GM18502 (cell line): ENCODE measurements at regions not wholly inside any gene's neighbourhood (a gene's known extent, or its start where the extent isn't known, plus 50 kb on each side); places are given as distances from the start of the nearest gene placed in this dataset.

Source experiments
- ATAC-seq: cut with Tn5 transposase; IDR thresholded peaks from one replicate; pipeline ENCODE4 v1.9.1; 2021; ENCODE audit warnings: mild to moderate bottlenecking; ENCODE audit not compliant: unreplicated experiment, poor library complexity

DNA sequence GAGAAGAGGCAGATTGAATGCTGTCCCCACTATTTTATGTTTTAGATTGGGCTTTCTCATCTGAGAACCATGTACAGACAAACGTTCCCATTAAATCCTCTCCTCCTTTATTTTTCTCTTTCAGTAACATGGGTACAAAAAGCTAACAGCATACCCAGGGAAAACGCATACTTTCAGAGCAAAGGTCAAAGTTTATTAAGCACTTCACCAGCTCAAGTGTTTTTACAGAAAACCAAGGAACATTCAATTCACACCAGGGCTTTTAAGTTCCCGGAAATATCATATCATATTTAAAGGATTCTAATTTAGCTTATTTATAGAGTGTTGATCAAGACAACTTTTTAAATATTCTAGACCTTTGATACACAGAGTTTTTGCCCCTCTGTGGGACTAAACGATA lies 271.5 kb upstream of the C1orf87 start:
- no peak for ATAC-seq

- ATAC-seq: no peak
These were observed 270.2 kb upstream of the C1orf87 start for GRCh38 chr1:60343736-60344135.

DNA sequence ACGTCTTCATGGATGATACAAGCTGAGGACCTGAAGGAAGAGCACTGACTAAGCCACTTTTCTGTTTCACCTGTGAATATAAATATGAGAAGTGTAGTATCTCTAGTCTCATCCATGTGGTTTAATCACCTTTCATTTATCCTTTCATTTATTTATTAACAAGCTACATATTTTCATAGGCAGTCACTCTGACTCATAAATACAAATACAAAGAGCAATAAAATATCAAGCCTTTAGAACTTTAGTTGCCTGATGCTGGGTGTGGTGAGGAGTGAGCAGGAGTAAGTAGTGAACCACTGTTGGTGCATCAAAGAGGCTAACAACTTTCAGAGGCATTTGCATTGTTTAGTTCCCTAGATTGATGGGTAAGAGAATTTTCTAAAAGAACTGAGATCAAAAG lies 269.0 kb upstream of the C1orf87 start:
- ATAC-seq: no peak

- no peak for ATAC-seq
These were observed 267.7 kb upstream of the C1orf87 start for GRCh38 chr1:60341274-60341673.

- ATAC-seq: no peak
These were observed 258.1 kb upstream of the C1orf87 start for GRCh38 chr1:60331647-60332046.

DNA sequence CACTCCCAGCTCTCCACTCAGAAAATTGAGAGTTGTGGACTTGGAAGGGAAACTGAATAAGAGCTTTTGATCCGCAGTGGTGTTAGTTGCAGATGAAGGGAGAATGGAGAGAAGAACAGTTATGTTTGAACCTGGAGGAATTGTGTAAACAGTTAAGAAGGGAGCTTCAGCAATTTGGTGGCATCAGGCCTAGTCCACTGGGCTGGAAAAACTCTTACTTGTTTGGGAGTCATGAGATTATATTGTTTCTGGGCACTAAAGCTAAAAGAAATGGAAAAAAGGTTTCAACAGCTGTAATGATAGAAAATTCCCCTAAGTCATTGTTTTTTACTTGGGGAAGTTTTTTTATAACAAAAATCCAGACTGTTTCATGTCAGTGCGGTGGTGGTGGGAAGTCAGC lies 256.1 kb upstream of the C1orf87 start:
- no peak for ATAC-seq

- no peak for ATAC-seq
These were observed 238.3 kb upstream of the C1orf87 start for GRCh38 chr1:60311838-60312237.

- ATAC-seq: no peak
These were observed 226.0 kb upstream of the C1orf87 start for GRCh38 chr1:60299581-60299980.

- ATAC-seq: no peak
These were observed 224.7 kb upstream of the C1orf87 start for GRCh38 chr1:60298290-60298689.

DNA sequence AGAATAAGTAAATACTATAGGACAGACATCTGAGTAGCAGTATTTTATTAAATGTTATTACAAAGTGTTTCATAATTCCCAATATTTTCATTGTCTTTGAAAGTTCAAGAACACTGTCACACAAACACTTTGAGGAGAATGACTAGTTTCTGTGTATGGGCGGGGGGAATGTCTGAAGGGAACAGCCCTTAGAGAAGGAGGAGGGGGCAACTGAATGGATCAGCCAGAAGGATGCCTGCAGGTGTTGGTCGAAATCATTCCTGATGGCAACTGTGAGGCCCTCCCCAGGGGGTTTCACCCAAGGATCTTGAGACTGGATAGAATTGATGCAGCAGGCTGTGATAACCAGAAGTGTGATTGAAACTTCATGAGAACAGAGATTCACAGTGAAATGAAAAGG lies 223.2 kb upstream of the C1orf87 start:
- no peak for ATAC-seq

GRCh38 chr1:60292140-60292539 lies 218.6 kb upstream of the C1orf87 start:
- no peak for ATAC-seq

GRCh38 chr1:60290393-60290792 lies 216.8 kb upstream of the C1orf87 start:
- no peak for ATAC-seq

DNA sequence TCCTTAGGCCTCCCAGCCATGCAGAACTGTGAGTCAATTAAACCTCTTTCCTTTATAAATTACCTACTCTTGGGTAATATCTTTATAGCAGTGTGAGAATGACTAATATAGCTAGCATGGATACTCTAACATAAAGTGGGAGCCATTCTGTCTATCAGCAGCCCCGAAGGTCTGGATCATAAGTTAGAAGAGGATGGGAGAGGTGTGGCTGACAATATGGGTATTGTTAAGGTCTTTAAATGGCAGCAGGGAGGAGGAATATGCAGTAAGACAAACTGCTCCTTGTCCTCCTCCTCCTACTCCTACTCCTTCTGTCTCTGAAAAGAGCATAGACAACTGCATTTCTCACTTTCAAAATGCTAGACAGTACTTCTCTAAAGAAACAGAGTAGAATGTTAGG lies 214.0 kb upstream of the C1orf87 start:
- ATAC-seq: no peak

DNA sequence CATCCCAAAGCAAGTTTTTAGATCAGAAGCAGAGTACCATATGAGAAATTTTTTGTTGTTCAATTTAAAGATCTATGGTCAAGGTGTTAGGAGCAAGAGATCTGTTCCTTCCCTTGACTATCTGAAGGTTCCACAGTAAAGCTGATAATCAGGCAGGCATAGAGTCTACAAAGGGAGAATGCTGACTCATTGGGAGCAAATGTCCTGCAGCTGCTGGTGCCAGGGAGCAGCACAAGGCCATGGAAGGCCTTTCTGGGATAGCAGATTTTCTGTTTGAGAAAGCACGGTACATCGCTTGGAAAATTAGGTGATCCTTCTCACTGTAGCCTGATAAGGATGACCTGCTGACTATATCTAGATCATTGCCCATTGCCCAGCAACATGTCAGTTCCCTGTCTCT lies 210.1 kb upstream of the C1orf87 start:
- ATAC-seq: no peak

- peak; percentile 99 for ATAC-seq
These were observed 207.9 kb upstream of the C1orf87 start for GRCh38 chr1:60281360-60281932.

DNA sequence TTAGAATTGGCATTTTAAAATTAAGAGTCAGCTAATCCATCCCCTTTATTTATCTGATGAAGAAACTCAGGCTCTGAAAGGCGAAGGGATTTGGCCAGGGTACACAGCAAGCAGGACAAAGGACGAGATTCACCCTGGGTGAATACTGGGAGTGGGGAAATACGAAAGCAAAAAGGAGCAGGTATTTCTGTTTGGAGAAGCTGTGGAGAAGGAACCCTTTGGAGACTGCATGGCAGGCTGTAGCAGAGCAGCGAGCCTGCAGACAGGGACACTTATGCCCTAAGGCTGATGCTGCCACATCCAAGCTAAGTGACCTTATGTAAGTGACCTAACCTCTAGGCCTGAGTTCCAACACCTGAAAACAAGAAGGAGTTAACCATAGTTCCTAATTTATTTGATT lies 207.2 kb upstream of the C1orf87 start:
- ATAC-seq: peak; percentile 24

GRCh38 chr1:60280256-60280655 lies 206.7 kb upstream of the C1orf87 start:
- ATAC-seq: no peak

DNA sequence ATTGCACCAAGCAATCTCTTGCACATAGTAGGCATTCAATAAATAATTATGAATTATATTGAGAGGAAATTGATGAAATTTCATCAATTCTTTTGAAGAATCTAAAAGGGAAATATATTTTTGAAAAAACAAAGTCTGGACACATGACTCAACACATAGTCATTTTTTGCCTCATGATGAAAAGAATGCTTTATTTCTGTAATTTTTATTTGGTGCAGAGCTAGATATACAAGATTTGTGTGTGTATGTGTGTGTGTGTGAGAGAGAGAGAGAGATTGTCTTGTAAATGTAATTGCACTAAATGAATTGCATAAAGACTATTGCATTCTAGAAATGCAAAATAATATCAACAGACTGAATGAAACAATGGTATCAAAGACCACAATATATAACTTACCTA lies 206.2 kb upstream of the C1orf87 start:
- no peak for ATAC-seq

- no peak for ATAC-seq
These were observed 203.7 kb upstream of the C1orf87 start for GRCh38 chr1:60277269-60277668.

DNA sequence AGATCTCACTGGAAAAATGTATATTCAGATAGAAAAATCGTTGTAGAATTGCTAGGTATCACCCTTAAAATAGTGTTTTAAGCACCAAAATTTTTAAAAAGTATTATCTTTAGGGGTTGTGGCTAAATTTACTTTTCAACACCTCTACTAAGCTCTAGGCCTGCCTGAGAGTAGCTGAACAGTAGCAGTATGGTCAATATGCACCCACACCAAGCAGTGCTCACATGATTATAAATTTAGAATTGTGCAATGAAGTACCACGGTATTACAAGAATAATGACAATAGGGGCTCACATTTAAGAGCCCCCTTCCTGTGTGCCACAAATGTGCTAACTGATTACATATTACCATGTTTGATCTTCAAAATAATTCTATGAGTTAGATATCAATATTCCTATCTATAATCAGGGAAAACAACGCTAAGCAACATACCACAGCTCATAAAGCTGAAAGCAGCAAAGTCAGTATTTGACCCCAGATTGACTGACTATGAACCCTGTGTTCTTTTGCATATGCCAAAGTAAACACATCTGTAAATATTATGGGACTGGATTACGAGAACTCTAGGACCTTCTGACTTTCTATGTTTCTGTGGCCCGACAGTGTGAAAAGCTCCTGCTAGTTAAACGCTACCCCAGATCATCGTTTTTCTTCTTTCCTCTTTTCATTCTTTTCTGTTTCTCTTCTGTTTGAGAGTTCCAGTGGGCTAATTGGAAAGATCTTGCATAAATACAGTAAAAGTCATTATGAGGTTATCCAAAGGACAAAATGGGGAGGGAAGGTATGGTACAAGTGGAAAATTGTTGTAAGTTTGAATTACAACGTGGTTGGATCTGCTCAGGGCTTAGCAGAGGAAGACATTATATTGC lies 201.1 kb upstream of the C1orf87 start:
- no peak for ATAC-seq

DNA sequence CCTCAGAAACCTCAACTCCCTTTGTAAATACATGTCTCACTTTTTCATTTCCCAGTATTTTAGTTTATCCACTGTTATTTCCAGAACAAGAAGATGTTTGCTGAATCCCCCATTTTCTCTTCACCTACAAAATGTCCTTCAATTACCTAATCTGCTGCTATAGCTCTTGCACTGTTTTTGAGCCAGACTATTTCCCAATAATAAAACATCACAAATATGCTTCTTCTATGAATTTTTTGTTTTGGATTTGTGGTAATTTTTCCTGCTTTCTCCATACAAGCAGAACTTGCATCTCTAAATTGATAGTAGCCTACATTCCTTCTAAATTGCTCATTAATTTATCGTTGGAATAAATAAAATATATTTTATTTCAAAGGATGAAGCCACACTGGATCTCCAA lies 199.6 kb upstream of the C1orf87 start:
- no peak for ATAC-seq

DNA sequence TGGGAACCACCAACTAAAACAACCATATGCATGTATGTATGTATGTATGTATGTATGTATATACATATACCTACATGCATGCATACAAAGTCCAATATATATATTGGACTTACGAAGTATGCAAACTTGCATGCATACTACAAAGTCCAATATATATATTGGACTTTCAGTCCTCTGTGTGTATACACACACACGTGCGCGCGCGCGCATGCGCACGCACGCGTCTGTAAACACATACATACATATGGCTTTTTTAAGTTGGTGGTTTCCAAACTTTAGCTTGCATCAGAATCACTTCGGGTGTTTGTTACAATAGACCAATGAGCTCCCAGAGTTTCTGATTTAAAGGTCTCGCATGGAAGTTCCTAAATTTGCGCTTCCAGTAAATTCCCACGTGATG lies 197.5 kb upstream of the C1orf87 start:
- no peak for ATAC-seq
